HS-27A (cell line): ENCODE measurements at regions not wholly inside any gene's neighbourhood (a gene's known extent, or its start where the extent isn't known, plus 50 kb on each side); places are given as distances from the start of the nearest gene placed in this dataset.

Experiments used
- DNase-seq: peaks from one replicate; pipeline ENCODE4 v3.0.0-alpha.2; 2012; ENCODE audit warnings: low read depth, missing footprints

DNA sequence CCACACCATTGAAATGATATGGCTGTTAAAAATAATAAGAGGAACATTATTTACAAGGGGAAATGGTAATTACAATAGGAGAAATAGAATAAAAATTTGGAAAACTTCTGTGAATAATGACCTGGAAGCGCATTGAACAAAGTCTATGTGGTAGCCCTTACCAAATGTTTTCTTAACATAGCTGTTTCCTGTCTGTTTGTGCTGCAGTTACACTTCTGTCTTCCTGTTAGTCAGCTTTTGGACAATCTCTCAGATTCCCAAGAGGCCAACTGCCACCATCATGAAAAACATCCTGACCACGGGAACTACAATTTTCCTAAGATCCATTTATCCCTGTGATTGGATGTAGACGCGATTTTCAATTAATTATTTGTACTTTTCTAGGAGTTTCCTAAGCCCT is 754.4 kb upstream of the MARCKS start:
- no peak for DNase-seq

DNA sequence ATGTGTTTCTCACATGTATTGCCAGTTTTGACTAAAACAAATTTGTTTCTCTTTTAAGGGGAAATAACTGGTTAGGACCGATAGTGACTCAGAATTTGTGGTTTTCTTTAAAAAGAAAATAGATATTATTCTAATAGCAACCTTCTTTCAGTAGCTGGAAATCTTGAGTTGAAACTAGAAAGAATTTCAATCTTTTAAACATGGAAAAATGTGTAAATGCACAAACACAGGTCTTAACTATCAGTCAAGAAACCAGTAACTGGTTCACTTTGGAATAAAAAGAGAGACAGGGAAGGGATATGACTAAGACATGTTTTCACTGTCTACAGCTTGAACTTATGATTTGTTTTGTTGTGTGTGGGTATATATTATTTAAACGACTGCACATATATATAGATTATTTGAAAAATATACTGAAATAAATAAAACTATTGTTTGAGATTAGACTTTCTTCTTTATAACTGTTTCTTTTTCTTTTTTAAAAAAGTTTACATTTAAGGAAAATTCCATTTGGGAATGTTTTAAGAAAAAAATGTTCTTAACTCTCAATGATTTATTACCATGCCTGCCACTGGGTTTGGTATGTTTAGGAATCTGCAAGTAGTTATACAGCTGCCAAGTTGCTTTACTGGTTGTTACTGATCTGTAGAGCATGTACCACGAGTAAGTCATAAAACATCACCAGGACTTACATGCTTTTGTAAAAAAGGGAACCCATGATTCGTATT is 753.3 kb upstream of the MARCKS start:
- no peak for DNase-seq

DNA sequence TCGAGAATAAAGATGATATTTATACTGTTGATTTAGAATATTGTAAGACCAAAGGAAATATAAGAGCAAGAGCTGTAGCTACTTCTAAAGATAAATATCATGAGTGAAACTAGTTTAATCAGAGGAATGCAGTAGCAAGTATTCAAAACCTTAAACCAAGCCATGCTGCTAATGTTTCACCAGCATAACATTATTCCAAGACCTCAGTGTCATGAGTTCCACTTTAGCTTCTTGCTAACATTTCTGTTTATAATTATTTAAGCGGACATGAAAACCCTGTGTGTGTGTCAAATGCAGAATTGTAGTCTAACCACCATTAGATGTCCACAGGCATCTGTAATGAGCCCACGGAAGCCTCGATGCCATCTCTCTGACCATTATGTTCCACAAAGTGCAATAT is 752.6 kb upstream of the MARCKS start:
- DNase-seq = no peak

DNA sequence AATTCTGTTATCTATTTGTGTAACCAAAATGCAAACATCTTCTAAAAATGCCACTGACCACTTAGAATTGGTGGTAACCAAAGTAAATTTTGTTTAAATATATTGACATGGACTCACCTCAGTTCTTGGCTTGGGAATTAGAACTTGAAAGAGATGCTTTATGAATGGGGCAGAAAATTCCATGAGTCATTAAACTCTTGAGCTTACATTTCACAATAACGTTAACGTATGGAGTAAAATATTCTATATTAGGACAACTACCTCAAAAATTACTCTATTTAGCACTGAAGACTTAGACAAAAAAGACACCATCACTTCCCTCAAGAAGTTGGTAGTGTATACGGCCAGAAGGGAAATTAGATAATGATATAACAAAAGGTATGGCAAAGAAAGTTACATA is 752.2 kb upstream of the MARCKS start:
- no peak for DNase-seq

DNA sequence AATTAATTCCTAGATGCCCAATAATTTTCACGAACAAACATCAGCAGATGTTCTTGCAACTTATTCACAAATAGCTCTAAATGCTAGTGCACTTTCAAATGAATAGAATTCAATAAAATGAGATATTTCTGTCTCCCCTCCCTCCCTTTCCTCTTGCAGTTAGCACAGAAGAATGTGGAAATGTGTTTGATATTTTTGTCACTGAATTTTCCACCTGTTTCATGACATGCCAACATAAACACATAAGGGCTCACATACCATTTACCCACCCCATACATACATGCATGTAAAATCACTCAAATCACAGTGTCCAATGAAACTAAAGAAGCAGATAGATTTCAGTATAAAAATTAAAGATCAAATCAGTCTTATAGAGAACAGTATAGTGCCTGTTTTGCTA is 746.9 kb upstream of the MARCKS start:
- no peak for DNase-seq

DNA sequence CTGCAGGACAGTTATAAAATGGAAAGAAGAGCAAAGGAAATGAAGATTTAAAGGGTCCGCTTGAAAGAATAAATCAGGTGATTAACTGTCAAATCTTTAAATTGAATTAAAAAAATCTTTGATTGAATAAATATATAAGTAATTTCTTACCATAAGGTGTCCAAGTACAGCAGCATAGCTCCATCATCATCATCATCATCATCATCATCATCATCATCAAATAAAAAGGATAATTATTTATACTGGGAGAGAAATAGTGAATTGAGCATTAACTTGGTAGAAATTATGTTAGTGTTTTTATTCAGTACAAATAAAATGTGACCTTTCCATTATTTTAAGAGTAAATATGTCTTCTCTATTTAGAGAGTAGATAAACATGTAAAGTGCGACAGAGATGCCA is 745.6 kb upstream of the MARCKS start:
- DNase-seq = no peak

DNA sequence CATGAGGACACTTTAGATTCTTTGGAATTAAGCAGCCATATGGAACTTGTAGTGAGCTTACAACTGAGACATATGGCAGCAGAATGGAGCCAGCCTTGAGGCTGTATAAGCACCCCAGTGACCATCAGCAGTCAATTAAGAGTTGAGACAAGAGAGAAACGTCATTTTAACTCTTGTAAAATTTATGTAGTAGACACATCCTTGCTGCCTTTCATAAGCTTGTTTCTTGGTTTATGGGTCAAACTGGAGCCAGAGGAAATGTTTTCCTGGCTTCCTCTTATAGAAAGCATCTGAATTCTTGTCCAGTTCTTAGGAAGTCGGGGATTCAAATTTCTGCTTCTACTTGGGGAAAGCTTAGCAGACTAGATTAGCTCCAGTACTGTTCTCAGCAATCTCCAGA is 745.1 kb upstream of the MARCKS start:
- DNase-seq = no peak

DNA sequence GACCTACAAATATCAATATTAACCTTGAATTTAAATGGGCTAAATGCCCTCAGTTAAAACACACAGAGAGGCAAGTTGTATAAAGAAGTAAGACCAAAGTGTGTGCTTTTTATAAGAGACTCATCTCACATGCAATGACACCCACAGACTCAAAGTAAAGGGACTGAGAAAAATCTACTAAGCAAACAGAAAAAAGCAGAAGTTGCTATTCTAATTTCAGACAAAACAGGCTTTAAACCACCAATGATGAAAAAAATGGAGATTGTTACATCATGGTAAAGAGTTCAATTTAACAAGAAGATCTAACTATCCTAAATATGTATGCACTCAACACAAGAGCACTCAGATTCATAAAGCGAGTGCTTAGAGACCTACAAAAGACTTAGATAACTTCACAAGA is 741.9 kb upstream of the MARCKS start:
- no peak for DNase-seq

DNA sequence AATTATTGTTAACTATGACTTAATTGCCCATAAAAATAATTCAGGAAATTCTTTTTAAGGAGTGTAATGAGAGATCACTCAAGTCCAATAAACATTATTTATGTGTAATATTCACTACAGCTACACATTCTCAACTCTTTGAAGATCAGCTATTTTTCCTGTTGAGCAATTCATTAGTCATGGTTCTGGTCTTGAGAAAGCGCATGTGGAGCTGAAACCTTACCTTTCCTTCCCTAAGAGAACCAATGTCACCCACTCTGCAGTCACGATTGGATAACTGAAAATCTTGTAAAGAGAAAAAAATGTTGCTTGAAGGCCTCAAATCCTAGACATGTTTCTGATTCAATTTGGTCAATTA is 736.9 kb upstream of the MARCKS start:
- peak; percentile 92 for DNase-seq

DNA sequence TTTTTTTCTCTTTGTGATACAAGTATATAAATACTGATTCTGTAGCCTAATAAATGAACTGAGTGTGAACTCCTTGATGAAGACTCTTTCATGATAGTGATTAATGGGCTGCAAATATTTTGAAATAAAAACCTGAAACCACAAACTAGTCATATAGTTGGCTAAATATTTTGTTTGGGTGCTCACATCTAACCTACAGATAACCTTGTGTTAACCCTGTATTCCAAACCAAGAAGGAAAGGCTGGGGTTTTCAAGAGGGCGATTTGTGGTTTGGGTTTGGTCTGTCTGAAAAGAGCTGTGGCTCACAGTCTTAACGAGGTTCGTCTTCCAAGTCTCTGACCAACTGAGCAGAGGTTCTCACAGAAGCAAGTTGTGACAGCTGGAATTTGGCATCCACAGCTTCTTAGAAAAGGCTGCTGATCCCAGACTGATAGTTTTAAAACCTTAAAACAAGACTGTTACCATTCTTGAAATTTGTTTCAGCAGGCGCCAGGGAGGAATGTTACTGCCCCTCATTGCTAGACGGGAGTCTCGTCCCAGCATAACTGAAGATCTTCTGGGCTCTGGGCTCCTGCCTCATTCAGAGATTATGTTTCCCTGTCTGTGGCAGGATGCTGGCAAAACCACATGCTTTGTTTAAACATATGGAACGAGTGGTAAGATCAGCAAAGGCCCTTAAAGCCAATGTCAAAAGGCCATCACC is 736.4 kb upstream of the MARCKS start:
- peak; percentile 98 for DNase-seq

DNA sequence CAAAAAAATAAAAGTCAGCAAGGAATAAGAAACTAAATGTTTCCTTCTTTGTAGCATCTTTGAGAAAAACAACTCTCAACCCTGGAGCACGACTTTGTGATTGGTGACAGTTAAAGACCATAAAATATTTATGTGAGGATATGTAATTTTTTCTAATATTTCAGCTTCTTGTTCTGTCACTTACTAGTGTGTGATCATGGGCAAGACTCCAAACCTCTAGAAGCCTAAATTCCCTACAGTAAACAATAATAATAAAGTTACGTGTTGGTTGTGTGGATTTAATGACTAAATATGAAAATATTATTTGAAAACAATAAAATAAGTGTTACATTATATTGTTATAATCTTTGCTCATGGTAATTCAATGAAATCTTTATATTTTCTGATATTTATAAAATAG is 735.6 kb upstream of the MARCKS start:
- no peak for DNase-seq

DNA sequence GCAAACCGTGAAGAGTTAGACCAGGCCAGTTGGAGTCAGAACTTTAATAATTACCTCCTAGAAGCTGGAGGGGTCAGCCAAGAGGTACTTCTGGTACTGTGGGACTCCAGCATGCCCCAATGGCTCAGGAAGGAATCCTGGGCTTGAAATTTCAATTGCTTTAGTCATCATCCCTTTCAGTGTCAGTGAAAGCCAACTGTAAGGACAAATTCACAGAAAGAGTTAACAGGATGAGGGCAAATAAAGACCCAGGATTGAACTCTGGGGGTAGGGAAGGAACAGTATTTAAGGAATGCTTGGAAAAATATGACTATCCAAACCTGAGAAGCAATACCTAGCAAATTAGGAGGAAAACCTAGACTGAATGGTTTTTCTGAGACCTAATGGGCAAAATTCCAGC is 735.1 kb upstream of the MARCKS start:
- DNase-seq = peak; percentile 96

DNA sequence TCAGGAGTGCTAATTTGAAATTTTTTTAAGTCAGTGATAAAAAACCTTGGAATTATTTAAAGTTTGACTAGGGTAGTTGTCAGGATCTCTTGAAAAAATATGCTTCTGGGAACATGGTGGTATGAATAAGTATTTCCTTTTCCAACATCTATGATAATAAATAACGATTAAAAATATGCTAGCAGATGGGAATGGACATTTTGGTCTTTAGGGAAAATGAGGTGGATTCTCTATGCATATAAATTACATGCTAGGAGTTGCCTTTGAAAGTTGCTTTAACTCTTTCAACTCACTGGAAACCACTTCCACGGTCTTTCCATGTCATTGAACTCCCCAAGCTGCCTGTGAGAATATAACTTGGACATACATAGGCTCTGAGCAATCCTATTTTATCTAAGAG is 731.5 kb upstream of the MARCKS start:
- no peak for DNase-seq

DNA sequence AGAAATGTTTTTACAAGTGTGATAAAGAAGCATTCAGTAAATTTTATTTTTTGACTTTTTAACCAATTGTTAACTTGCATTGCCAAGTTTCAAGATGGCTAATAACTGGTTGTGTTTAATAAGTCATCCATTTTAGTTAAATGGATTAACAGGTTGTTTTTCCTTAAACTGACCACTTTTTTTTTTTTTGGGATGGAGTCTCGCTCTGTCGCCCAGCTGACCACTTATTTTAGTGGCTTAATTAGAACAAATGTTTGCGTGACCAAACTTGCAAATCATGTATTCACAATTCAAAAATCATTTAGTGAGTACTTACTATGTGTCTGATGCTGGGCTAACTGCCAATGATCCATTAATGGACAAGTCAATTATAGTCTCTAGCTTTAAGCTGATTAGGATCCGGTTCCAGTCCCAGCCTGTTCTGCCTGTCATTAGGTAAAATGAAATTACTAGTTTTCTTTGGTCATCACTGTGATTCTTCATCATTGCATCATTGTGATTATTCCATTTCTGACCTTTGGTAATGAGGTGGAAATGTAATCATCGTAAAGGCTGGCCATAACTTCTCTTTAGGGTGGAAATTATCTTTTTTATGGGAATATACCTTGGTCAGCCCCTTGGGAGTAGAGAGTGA is 729.2 kb upstream of the MARCKS start:
- no peak for DNase-seq

DNA sequence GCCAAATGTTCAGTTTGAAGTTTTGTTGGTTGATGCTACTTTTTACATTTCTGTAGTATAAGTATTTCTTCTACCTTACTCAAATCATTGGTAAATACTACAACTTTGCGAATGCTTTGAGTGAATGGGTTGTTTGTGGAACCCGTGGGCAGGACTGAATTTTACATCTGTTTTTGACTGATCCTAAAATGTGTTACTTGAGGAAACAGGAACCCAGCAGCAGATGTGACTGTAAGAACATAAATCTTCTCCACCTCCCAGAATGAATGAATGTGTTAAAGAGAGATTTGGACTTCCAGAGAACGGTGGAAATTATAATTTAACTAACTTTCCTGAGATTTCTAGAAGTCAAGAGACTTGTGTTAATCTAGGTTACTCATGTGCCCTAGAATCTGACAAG is 728.5 kb upstream of the MARCKS start:
- DNase-seq = no peak

DNA sequence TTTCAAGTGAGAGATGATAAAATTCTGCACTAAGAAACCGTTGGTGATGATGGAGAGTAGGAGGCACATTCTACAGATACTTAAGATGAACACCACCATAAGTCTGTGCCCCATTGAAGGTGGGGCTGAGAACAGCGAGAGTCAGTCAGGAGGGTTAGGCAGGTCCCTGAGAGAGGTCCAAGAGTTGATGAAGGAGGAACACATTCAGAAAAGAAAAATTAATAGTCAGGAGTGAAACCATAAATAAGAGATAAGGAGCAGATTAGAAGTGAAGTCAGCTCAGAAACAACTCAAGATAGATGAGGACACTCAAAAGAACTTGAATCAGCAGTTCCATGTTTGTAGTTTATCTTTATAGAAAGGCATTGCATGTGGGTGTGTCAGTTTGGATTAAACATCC is 727.2 kb upstream of the MARCKS start:
- DNase-seq = no peak

DNA sequence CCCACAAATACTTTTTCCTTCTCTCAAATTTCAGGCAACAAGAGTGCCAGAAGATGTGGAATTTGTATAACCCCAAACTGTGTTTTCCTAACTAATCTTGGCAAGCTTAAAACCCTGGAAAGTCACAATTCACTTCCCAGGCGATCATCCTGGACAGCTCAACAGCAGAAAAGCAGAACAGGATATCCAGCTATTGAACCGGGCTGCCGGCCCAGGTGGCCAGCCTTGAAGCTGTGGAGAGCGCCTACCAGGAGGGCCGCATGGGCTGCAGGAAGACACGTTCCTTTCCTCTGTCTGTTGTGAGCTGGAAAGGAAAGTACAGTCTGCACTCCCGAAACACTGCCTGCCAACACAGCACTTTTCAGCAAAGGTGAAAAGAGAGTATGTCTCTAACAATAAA is 719.7 kb upstream of the MARCKS start:
- DNase-seq = no peak

DNA sequence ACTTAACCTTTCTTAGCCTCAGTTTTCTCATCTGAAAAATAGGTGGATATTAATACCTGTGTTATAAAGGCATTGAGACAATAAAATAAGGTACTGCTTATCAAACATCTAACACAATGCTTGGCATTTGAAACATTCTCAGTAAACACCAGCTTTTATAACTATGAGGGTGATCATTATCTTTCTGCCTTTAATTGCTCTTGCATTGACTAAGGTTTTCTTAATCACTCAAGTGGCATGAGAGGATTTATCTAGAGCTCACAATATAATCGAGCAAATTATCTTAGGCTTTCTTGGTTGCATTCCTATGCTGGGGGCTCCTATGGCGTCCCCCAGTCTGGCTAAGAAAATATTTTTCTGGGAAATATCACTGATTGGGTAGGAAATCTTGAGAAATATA is 716.4 kb upstream of the MARCKS start:
- no peak for DNase-seq

DNA sequence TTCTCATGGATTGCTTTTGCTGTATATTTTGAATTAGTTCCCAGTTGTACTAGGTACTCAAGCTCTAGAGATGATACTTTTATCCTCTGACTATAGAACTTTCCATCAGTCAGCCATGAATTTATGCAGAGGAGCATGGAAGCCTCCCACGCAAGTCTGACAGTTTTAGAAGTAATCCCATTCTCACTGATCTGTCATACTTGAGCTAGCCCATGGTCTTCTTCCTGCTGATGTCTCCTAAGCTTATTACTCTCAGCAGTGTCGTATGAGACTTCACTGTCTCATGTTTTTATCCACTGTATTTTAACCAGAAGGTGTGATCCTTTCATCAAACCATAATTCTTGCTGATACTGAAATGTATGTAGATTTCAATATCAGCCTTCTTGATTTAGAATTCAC is 715.2 kb upstream of the MARCKS start:
- no peak for DNase-seq

DNA sequence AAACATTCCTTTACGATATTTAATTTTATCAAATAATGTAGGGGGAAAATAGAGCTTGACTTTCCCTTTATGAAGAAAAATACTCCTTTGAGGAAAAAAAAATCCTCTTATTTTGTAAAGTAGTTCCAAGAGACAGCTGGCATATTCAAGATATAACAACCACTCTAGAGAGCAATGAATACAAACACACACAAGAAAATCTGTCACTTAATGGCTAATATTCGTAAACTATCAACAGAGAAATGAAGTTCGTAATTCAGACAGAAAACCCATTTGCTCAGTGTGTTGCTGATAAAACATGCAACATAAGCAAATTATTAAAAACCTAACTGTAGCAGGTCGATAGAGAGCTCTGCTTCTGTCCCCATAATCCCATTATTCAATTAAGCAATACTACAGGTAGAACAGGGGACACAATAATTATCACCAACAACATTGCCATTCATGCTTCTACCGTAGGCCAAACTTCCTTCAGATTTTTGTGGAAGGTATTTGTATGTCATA is 714.4 kb upstream of the MARCKS start:
- no peak for DNase-seq

DNA sequence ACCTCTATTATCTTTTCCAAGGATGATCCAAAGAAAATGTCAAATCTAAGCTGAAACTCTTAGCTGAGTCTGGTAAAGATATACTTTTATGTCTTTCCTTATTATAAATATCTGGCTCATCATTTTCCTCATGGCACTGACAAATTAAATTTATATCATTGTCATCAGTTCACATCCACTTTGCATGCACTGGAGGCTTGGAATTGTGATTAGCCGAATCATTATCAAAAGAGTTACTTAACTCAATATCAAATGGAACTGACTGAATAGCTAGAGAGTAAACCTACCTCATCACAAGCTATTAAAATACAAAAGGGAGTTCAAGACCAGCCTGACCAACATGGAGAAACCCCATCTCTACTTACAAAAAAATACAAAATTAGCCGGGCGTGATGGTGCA is 713.9 kb upstream of the MARCKS start:
- DNase-seq = no peak

DNA sequence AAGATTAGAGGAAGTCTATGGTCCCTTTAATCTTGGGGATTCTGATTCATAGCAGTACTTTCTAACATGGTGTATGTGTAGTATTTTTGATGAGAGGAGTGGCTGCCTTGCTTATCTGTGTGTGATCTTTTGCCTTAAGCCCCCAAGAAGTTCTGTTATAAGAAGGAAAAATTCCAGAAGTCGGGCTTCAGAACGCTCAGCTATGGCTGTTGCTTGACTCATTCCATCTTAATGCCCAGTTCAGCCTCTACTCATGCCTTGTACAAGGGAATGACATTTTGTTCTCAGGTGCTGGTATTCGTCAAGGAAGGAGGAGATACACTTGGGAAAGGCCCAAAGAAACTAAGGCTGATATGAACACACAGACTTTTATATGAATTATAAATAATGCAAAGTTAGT is 713.0 kb upstream of the MARCKS start:
- DNase-seq = no peak

DNA sequence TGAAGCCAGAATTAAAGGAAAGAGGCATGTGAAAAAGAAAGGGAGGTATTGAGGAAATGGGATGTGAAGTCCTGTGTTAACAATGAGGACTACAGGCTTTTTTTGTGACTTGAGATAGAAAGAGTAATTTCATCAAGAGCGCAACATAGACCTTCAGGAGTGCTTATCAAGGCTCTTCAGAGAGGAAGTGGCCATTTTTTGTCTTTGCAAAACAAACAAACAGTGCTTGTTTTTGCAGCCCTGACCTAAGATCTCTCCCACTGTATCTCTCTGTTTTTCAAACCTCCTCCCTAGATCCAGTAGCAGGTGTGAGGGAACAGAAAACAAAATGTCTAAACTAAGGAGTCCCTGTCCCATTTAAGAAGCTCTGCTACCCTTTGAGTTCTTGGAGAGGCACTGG is 710.3 kb upstream of the MARCKS start:
- DNase-seq = no peak

DNA sequence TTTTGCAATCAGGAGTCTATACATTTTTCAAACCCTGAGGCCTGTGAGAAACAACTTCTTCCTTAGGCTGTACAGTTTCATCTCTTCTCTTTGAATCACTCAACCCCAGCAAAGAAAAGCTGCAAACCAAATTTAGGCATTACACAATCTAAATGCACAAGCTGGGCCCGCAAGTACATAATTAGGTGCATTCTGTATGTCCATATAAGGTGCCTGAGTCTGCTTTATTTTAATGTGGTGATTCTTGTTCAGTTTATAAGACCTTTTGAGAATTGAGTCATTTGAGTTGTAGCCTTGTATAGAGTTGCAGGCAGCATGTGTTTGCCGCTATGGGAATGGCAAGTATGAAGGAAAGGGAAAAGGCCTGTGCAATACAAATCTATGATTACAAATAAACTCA is 709.6 kb upstream of the MARCKS start:
- no peak for DNase-seq
